M059J (cell line): ENCODE measurements at regions not wholly inside any gene's neighbourhood (a gene's known extent, or its start where the extent isn't known, plus 50 kb on each side); places are given as distances from the start of the nearest gene placed in this dataset.
"Not testable (repeated sequence)": the region's sequence is repeated elsewhere in the genome, so short reads cannot be mapped to it uniquely, and the experiment has no call there.

Experiments
- DNase-seq: peaks from one replicate; pipeline ENCODE4 v3.0.0-alpha.2; 2012; ENCODE audit warnings: low read depth

DNA sequence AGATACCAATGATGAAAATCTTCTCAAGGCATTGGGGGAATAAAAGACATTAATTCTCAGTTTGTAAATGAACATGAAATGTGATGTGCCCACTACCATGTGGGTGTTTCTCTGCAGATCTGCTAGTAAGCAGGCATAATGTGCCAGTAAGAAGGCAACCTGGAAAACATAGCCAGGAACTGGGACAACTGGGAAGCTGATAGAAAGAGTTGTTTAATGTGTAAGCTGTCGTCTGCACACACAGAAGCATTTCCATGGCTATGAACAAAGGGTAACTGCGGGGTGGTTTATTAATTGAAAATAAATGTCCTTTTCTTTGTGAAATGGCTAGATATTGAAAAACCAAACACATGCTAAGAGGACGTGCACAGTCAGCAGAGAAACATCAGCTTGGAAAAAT, 52.0 kb downstream of the ZC3H11B start:
- no peak for DNase-seq

DNA sequence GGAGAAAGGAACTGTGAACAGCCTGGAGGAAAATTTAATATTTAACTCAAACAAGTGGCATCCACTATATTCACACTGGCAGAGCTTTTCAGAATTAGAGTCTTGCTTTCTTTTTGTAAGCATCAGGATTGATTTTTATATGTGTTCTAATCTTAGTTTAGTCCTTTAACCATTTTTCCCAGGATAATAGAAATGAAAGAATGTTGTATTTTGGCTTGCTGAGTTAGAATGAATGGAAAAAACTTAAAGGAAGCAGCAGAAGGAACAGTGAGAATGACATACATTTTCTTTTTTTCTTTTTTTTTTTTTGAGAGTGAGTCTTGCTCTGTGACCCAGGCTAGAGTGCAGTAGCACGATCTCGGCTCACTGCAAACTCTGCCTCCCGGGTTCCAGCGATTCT, 53.0 kb downstream of the ZC3H11B start:
- DNase-seq = no peak

- peak; percentile 40 for DNase-seq
These were observed 57.1 kb downstream of the ZC3H11B start for GRCh38 chr1:219555806-219556205.

DNA sequence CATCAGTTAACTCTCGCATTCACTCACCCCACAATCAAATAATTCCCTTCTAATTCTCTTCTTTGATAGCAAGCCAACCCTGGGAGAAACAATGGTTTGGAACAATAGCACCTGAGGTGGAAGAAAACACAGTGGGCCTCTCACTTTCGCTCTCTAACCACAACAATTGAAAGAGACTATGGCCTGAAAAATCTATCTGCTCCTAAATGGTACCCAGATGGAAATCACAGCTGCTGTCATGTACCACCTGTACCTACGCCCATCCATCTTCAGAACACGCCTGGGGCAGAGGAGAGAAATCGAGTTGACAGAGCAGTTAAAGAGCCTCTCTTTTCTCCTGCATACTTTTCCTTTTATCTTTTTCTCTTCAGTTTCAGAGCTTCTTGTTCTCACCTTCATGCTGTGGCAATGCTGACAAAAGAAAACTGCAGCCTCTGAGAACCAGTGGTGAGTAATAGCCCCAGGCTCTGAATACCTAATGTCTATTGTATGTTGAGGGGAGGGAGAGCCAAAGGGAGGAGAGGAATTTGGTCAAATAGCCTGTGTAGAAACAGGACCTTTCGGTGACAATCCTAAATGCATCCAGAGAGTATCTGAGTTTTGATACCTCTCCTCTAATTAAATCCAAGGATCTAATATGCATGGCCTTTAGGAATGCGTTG, 57.7 kb downstream of the ZC3H11B start:
- DNase-seq = peak; percentile 84

DNA sequence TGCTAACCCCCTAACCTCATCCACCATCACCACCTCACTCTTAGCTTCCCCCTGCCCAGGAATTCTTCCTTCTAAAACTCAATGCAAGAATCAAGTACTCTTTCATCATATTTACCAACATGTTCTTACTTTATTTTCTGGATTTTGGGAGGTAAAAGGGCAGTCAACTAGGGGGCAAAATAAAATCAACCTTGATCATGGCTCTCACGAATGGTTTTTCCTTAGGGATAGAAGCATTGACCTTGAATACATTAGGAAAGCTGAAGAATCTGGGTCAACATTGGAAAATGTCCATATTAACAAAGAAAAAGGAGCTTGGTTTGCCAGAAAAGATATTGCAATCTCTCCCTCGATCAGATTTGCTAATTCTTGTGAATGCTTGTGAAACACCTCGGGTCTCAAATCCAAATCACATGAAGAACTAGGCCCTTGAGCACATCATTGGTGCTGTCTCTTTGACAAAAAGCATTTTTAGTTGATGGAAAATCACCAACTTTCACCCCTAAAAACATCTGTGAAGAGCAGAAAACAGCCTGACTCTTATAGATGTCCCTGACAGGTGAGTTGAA, 58.9 kb downstream of the ZC3H11B start:
- DNase-seq = no peak

GRCh38 chr1:219550201-219550600, 62.7 kb downstream of the ZC3H11B start:
- DNase-seq = no peak

- no peak for DNase-seq
These were observed 63.7 kb downstream of the ZC3H11B start for GRCh38 chr1:219549215-219549614.

GRCh38 chr1:219548386-219548785, 64.5 kb downstream of the ZC3H11B start:
- DNase-seq = no peak

- DNase-seq = not testable (repeated sequence)
These were observed 67.1 kb downstream of the ZC3H11B start for GRCh38 chr1:219545756-219546155.

DNA sequence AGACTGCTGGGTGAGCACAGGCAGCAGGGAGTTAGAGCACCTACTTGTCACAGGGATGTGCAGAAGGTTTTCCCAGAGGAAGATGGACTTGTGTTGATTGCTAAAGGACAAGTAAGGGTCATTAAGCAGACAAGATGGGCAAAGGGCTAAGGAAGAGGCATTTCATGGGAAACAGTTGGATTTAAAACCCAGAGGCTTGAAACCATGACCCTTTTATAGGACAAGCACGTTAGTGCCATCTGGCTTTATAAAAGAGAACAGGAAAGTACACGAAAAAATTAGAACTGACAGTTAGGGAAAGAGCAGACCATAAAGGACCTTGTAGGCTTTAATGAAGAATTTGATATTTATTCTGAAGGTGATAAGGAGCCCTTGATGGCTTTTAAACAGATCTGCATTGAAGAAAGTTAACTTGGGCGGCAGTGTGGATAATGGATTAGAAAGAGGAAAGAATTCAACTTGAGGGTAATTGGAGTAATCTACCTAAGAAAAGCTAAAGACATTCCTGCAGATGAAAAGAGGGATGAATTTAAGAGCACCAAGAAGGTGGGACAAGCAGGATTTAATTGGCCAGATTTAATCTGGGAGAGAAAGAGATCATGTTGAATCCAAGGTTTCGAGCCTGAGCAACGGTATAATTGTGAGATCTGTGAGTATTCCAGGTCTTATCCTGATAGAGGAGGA, 68.6 kb downstream of the ZC3H11B start:
- no peak for DNase-seq

GRCh38 chr1:219542828-219543518, 69.9 kb downstream of the ZC3H11B start:
- peak; percentile 76 for DNase-seq

DNA sequence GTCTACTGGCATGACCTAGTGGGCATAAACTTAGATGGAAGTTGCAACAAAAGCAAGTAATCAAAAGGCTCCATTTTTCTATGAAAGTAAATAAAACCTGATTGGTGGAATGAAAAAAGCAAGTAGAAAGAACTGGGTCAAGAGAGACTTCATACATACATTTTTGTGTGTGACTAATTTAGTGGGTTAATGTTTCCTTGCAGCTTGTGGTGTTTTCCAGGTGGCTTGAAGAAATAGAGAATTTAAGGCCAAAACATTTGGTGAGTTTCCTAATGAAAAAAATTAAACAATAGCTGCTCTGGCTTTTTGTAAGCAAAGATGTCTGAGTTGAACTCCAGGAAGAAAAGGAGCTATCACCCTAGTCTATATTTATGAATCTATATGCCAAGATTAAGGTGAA, 71.0 kb downstream of the ZC3H11B start:
- no peak for DNase-seq

- DNase-seq = no peak
These were observed 73.2 kb downstream of the ZC3H11B start for GRCh38 chr1:219539645-219540254.

GRCh38 chr1:219538886-219539285, 74.0 kb downstream of the ZC3H11B start:
- no peak for DNase-seq

DNA sequence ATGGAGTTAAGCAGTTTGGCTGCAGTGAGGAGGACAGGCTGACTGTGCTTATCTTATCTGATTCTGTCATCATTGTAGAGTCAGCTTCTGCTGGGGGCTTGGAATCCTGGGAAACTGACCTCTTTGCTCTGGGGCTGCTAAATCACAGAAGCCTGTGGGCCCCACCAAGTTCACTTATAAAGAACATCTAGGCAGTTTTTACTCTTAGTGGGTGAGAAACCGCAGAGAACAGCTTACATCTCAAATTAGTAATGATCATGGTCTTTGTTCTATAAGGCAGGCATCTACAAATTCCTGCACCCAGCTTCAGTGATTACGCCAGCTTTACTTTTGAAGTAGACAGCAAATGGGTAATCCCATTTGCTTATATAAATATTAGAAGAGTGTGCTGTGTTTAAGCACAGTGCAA, 75.7 kb downstream of the ZC3H11B start:
- DNase-seq = no peak

- no peak for DNase-seq
These were observed 76.9 kb downstream of the ZC3H11B start for GRCh38 chr1:219536038-219536437.

GRCh38 chr1:219534991-219535390, 77.9 kb downstream of the ZC3H11B start:
- DNase-seq = no peak

DNA sequence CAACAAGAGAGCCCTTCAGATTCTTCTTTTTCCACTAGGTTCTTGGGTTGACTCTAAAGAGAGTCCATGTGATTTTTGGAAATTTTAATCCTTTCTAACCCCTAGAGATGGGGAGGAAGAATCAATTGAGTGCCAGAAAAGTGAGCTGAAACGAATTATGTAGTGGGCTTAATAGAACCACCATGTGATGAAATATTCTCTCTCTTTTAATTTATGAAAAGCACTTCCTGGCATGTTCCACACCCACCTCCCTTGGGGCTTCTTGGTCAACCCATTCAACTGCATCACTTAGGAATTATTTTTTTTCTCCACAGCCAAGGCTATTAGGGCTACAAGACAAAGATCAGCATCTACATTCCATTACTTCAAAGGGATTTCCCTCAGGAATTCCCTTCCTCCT, 79.6 kb downstream of the ZC3H11B start:
- DNase-seq = no peak

GRCh38 chr1:219529116-219529515, 83.8 kb downstream of the ZC3H11B start:
- DNase-seq = peak; percentile 23

- DNase-seq = no peak
These were observed 84.3 kb downstream of the ZC3H11B start for GRCh38 chr1:219528633-219529032.

- no peak for DNase-seq
These were observed 84.9 kb downstream of the ZC3H11B start for GRCh38 chr1:219527994-219528393.

DNA sequence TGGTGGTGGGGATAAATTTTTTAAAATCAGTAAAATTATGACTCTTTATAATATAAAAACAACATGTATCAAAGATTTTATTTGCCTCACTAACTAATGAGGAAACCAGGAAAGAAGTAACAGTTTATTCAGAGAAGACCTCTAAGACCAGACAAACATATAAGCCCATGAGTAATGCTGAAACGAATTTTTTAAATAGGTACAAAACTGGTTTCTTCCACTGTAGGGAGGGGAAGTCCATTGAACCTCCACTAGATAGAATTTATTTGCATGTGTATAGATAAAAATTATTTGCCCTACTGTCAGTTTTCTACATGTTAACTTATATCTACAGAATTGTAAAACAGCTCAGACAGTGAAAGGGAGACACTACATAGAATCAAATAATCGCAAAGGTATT, 86.8 kb downstream of the ZC3H11B start:
- DNase-seq = no peak
